Neuronal stem cell (in vitro differentiated cells): ENCODE measurements at regions not wholly inside any gene's neighbourhood (a gene's known extent, or its start where the extent isn't known, plus 50 kb on each side); places are given as distances from the start of the nearest gene placed in this dataset.

Experiments used
- DNase-seq: peaks from one replicate; pipeline ENCODE4 v3.0.0-alpha.2; 2013; ENCODE audit warnings: low spot score
- H2AFZ ChIP-seq: one replicate; pipeline ENCODE4 v1.6.1; 2013; ENCODE audit warnings: mild to moderate bottlenecking, low read length, inconsistent platforms
- H2AK5ac ChIP-seq: 2 replicates; pipeline ENCODE4 v1.6.1; 2013; ENCODE audit warnings: low read depth, mild to moderate bottlenecking, inconsistent platforms, low read length, moderate library complexity, mixed read lengths
- H2BK120ac ChIP-seq: 2 replicates; pipeline ENCODE4 v1.6.1; 2013; ENCODE audit warnings: low read depth, mild to moderate bottlenecking, inconsistent platforms, low read length, moderate library complexity, mixed read lengths
- H2BK12ac ChIP-seq: one replicate; pipeline ENCODE4 v1.6.1; 2013; ENCODE audit warnings: low read length, inconsistent platforms
- H2BK15ac ChIP-seq: 2 replicates; pipeline ENCODE4 v1.6.1; 2013; ENCODE audit warnings: mild to moderate bottlenecking, low read length, inconsistent platforms, mixed read lengths
- H2BK5ac ChIP-seq: one replicate; pipeline ENCODE4 v1.6.1; 2013; ENCODE audit warnings: inconsistent platforms, mild to moderate bottlenecking, low read length, moderate library complexity
- H3K14ac ChIP-seq: one replicate; pipeline ENCODE4 v1.6.1; 2013; ENCODE audit warnings: low read length, inconsistent platforms
- H3K18ac ChIP-seq: 2 replicates; pipeline ENCODE4 v1.6.1; 2013; ENCODE audit warnings: low read length, inconsistent platforms
- H3K23ac ChIP-seq: 2 replicates; pipeline ENCODE4 v1.6.1; 2013; ENCODE audit warnings: low read depth, mild to moderate bottlenecking, mixed read lengths, low read length, inconsistent platforms; ENCODE audit not compliant: poor library complexity
- H3K27ac ChIP-seq: replicated peaks from 3 replicates; pipeline ENCODE4 v1.5.1; 2013; ENCODE audit warnings: low read length, inconsistent platforms
- H3K27me3 ChIP-seq, 3 experiments: 2 replicates each; pipeline ENCODE4 v1.6.1; 2013; ENCODE audit warnings: low read length in 3 of 3, mild to moderate bottlenecking in 2 of 3, inconsistent platforms in 1 of 3, low read depth in 1 of 3, mixed read lengths in 1 of 3, moderate library complexity in 1 of 3; ENCODE audit not compliant: control insufficient read depth in 3 of 3, insufficient read depth in 3 of 3
- H3K36me3 ChIP-seq, 2 donors: replicated peaks in 1 of 2; 2 replicates each; pipeline ENCODE4 v1.6.1; 2013; ENCODE audit warnings: low read length in 2 of 2; ENCODE audit not compliant: control insufficient read depth in 2 of 2, insufficient read depth in 2 of 2
- H3K4ac ChIP-seq: 2 replicates; pipeline ENCODE4 v1.6.1; 2013; ENCODE audit warnings: inconsistent platforms, mild to moderate bottlenecking, low read length, moderate library complexity
- H3K4me1 ChIP-seq, 2 donors: 1 replicate in 1 of 2; 2 replicates in 1 of 2; pipeline ENCODE4 v1.6.1; 2013; ENCODE audit warnings: low read length in 2 of 2, low read depth in 1 of 2; ENCODE audit not compliant: control insufficient read depth in 2 of 2, insufficient read depth in 1 of 2
- H3K4me2 ChIP-seq: one replicate; pipeline ENCODE4 v1.6.1; 2013; ENCODE audit warnings: mild to moderate bottlenecking, low read length, inconsistent platforms; ENCODE audit not compliant: insufficient read depth, poor library complexity, severe bottlenecking
- H3K4me3 ChIP-seq, 2 donors: 2 replicates each; pipeline ENCODE4 v1.5.1; 2013; ENCODE audit warnings: low read length in 2 of 2, mild to moderate bottlenecking in 2 of 2, inconsistent platforms in 1 of 2, moderate library complexity in 1 of 2
- H3K79me1 ChIP-seq: one replicate; pipeline ENCODE4 v1.6.1; 2013; ENCODE audit warnings: low read depth, mild to moderate bottlenecking, inconsistent platforms, low read length, moderate library complexity
- H3K9ac ChIP-seq: one replicate; pipeline ENCODE4 v1.6.1; 2013; ENCODE audit warnings: mild to moderate bottlenecking, low read depth, low read length, inconsistent platforms; ENCODE audit not compliant: poor library complexity
- H3K9me3 ChIP-seq, 2 donors: replicated peaks in 1 of 2; 2 replicates each; pipeline versions ENCODE3 to v1.6.1; 2013; ENCODE audit warnings: low read length in 2 of 2, mild to moderate bottlenecking in 2 of 2, inconsistent platforms in 1 of 2, low read depth in 1 of 2, mixed read lengths in 1 of 2, moderate library complexity in 1 of 2; ENCODE audit not compliant: control insufficient read depth in 2 of 2, insufficient read depth in 1 of 2
- H4K8ac ChIP-seq: one replicate; pipeline ENCODE4 v1.6.1; 2013; ENCODE audit warnings: low read depth, mild to moderate bottlenecking, inconsistent platforms, low read length, moderate library complexity
- H4K91ac ChIP-seq: one replicate; pipeline ENCODE4 v1.6.1; 2013; ENCODE audit warnings: low read length, low read depth, mild to moderate bottlenecking, inconsistent platforms; ENCODE audit not compliant: poor library complexity
- WGBS, 2 donors: extraction: QIAGEN DNeasy Blood & Tissue Kit; methylation state at CpG; one replicate each; pipeline ENCODE4 v1.1.7; 2013; ENCODE audit warnings: missing lambda C conversion rate in 2 of 2, mixed read lengths in 1 of 2; ENCODE audit not compliant: insufficient read length in 2 of 2, insufficient replicate concordance in 1 of 2; ENCODE audit errors: extremely low coverage in 2 of 2; 5-methylcytosine and 5-hydroxymethylcytosine counted together

GRCh38 chr20:12715991-12716680, 292.6 kb upstream of the SPTLC3 start:
- H3K36me3 ChIP-seq: no peaks in the 10 kb centered on the region

GRCh38 chr20:12717061-12717460, 291.7 kb upstream of the SPTLC3 start:
- no peak overlapping the region for H3K18ac ChIP-seq
- H3K23ac ChIP-seq: no peak overlapping the region
- no peak overlapping the region for H2BK15ac ChIP-seq
- no peak overlapping the region for H3K14ac ChIP-seq
- no peaks in the 10 kb centered on the region for H3K4me1 ChIP-seq
- H3K27ac ChIP-seq: no peak overlapping the region
- no peak overlapping the region for H2BK120ac ChIP-seq
- H2BK5ac ChIP-seq: no peak overlapping the region
- no peak overlapping the region for H3K4me3 ChIP-seq
- no peak overlapping the region for H3K9ac ChIP-seq
- no peaks in the 10 kb centered on the region for H3K36me3 ChIP-seq
- H2AK5ac ChIP-seq: no peak overlapping the region
- no peak overlapping the region for H2AFZ ChIP-seq
- H3K79me1 ChIP-seq: no peaks in the 10 kb centered on the region
- H3K4me2 ChIP-seq: no peak overlapping the region
- no peak overlapping the region for H3K4ac ChIP-seq
- no peak for DNase-seq
- H2BK12ac ChIP-seq: no peak overlapping the region
- no peaks in the 10 kb centered on the region for H3K9me3 ChIP-seq
- H4K8ac ChIP-seq: no peak overlapping the region
- no peak overlapping the region for H4K91ac ChIP-seq
- no CpG with 5 or more reads among the region's 1 CpG for WGBS, 2 donors
- no peaks in the 10 kb centered on the region for H3K27me3 ChIP-seq

More at GRCh38 chr20:12715991-12716680, 292.6 kb upstream of the SPTLC3 start:
- Histone ChIP-seq H2BK120ac (no peak overlapping the region), H3K23ac (no peak overlapping the region), H3K4ac (no peak overlapping the region), H3K14ac (no peak overlapping the region), H2AFZ (no peak overlapping the region), H2BK12ac (no peak overlapping the region), H3K4me2 (no peak overlapping the region), H4K8ac (no peak overlapping the region), H3K9ac (no peak overlapping the region), H2BK5ac (no peak overlapping the region), H3K27ac (no peak overlapping the region), H3K9me3 (no peaks in the 10 kb centered on the region), H3K79me1 (no peaks in the 10 kb centered on the region), H3K27me3 (no peaks in the 10 kb centered on the region), H4K91ac (no peak overlapping the region), H2AK5ac (no peak overlapping the region), H3K4me1 (no peaks in the 10 kb centered on the region), H3K18ac (no peak overlapping the region), H2BK15ac (no peak overlapping the region), H3K4me3 (no peak overlapping the region)
- DNase-seq: no peak
- no CpG with 5 or more reads among the region's 3 CpGs for WGBS, 2 donors

GRCh38 chr20:12718619-12719018, 290.2 kb upstream of the SPTLC3 start:
- Histone ChIP-seq H3K4me3 (no peak overlapping the region), H3K27me3 (no peaks in the 10 kb centered on the region), H3K14ac (no peak overlapping the region), H3K4me2 (no peak overlapping the region), H3K18ac (no peak overlapping the region), H2BK15ac (no peak overlapping the region), H2BK5ac (no peak overlapping the region), H3K9ac (no peak overlapping the region), H4K8ac (no peak overlapping the region), H2BK12ac (no peak overlapping the region), H3K36me3 (no peaks in the 10 kb centered on the region), H2AK5ac (no peak overlapping the region), H3K79me1 (no peaks in the 10 kb centered on the region), H3K9me3 (no peaks in the 10 kb centered on the region), H4K91ac (no peak overlapping the region), H2AFZ (no peak overlapping the region), H3K23ac (no peak overlapping the region), H3K27ac (no peak overlapping the region), H3K4me1 (no peaks in the 10 kb centered on the region), H2BK120ac (no peak overlapping the region), H3K4ac (no peak overlapping the region)
- no CpG with 5 or more reads among the region's 4 CpGs for WGBS, 2 donors
- DNase-seq: no peak

GRCh38 chr20:12721636-12722035, 287.1 kb upstream of the SPTLC3 start:
- H3K4me1 ChIP-seq: no peaks in the 10 kb centered on the region
- no peak overlapping the region for H3K18ac ChIP-seq
- no peak overlapping the region for H2BK5ac ChIP-seq
- H3K4me3 ChIP-seq: no peak overlapping the region
- H3K23ac ChIP-seq: no peak overlapping the region
- no peak overlapping the region for H2AFZ ChIP-seq
- no peak overlapping the region for H2BK15ac ChIP-seq
- H2BK120ac ChIP-seq: no peak overlapping the region
- no peaks in the 10 kb centered on the region for H3K9me3 ChIP-seq
- H3K27me3 ChIP-seq: no peaks in the 10 kb centered on the region
- WGBS, 2 donors: no CpG with 5 or more reads among the region's 2 CpGs
- no peak overlapping the region for H3K4ac ChIP-seq
- no peak overlapping the region for H3K27ac ChIP-seq
- no peaks in the 10 kb centered on the region for H3K36me3 ChIP-seq
- no peak overlapping the region for H4K8ac ChIP-seq
- H3K9ac ChIP-seq: no peak overlapping the region
- no peak overlapping the region for H3K14ac ChIP-seq
- no peak for DNase-seq
- no peak overlapping the region for H2AK5ac ChIP-seq
- H3K79me1 ChIP-seq: no peaks in the 10 kb centered on the region
- no peak overlapping the region for H4K91ac ChIP-seq
- H3K4me2 ChIP-seq: no peak overlapping the region
- no peak overlapping the region for H2BK12ac ChIP-seq
